ENCODE measurements at regions not wholly inside any gene's neighbourhood (a gene's known extent, or its start where the extent isn't known, plus 50 kb on each side); places are given as distances from the start of the nearest gene placed in this dataset.
"Not testable (repeated sequence)": the region's sequence is repeated elsewhere in the genome, so short reads cannot be mapped to it uniquely, and the experiment has no call there.

GRCh38 chr12:5096241-5096924, 52.7 kb downstream of the KCNA5 start:
- DNase-seq: no peak

GRCh38 chr12:5097786-5098185, 54.1 kb downstream of the KCNA5 start:
- no peak for DNase-seq

- DNase-seq: no peak
These were observed 55.5 kb downstream of the KCNA5 start for GRCh38 chr12:5099136-5099535.

GRCh38 chr12:5099591-5099990, 55.9 kb downstream of the KCNA5 start:
- no peak for DNase-seq

- no peak for DNase-seq
These were observed 58.0 kb downstream of the KCNA5 start for GRCh38 chr12:5101686-5102085.

- DNase-seq: no peak
These were observed 58.6 kb downstream of the KCNA5 start for GRCh38 chr12:5102261-5102789.

- no peak for DNase-seq
These were observed 59.1 kb downstream of the KCNA5 start for GRCh38 chr12:5102806-5103205.

- no peak for DNase-seq
These were observed 66.7 kb downstream of the KCNA5 start for GRCh38 chr12:5110345-5110744.

GRCh38 chr12:5114436-5114835, 70.8 kb downstream of the KCNA5 start:
- DNase-seq: no peak

GRCh38 chr12:5121784-5122183, 78.1 kb downstream of the KCNA5 start:
- not testable (repeated sequence) for DNase-seq

- DNase-seq: not testable (repeated sequence)
These were observed 78.7 kb downstream of the KCNA5 start for GRCh38 chr12:5122256-5122831.

GRCh38 chr12:5123921-5124320, 80.2 kb downstream of the KCNA5 start:
- no peak for DNase-seq

GRCh38 chr12:5124401-5124800, 80.7 kb downstream of the KCNA5 start:
- no peak for DNase-seq

GRCh38 chr12:5134861-5135525, 91.3 kb downstream of the KCNA5 start:
- DNase-seq: no peak

- no peak for DNase-seq
These were observed 94.6 kb downstream of the KCNA5 start for GRCh38 chr12:5138256-5138655.

- no peak for DNase-seq
These were observed 95.2 kb downstream of the KCNA5 start for GRCh38 chr12:5138845-5139244.

GRCh38 chr12:5139751-5140150, 96.1 kb downstream of the KCNA5 start:
- no peak for DNase-seq

GRCh38 chr12:5140190-5140589, 96.5 kb downstream of the KCNA5 start:
- no peak for DNase-seq

GRCh38 chr12:5148880-5149279, 105.2 kb downstream of the KCNA5 start:
- DNase-seq: no peak

GRCh38 chr12:5154091-5154490, 110.4 kb downstream of the KCNA5 start:
- DNase-seq: no peak

- no peak for DNase-seq
These were observed 112.2 kb downstream of the KCNA5 start for GRCh38 chr12:5155866-5156265.

GRCh38 chr12:5160827-5161226, 117.1 kb downstream of the KCNA5 start:
- DNase-seq: no peak

GRCh38 chr12:5163661-5164060, 120.0 kb downstream of the KCNA5 start:
- DNase-seq: no peak
